ENCODE measurements at regions not wholly inside any gene's neighbourhood (a gene's known extent, or its start where the extent isn't known, plus 50 kb on each side); places are given as distances from the start of the nearest gene placed in this dataset.
A peak's percentile ranks its signal among the peaks of the same experiment; 100 is the strongest.

DNA sequence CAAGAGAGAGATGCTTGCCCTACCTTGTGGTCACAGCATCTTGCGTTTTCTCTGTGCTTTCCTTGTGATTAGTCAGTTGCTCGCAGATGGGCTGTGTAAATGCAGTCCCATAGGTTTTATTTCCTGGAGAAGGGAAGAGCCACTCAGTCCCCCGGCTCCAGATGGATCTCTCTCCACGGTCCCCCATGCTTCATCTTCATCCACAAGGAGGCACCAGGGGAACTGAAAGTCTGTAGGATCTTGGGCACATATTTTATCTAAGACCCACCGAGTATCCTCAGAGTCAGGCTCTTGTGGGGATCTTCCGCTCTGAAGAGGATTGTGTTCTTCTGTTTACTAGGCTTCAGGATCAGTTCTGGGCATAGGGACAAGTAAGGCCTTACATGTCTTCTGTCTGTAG lies 66.8 kb upstream of the E2F8 start:
- Histone ChIP-seq H3K27me3 (replicated peaks in 1 of 4; ENCODE audit: control insufficient read depth in 3 of 4, extremely low read depth in 1 of 4, insufficient read depth in 3 of 4, low read length in 3 of 4) (no peaks in the 10 kb centered on the region), H4K20me1 (replicated peaks in 1 of 2; ENCODE audit: control insufficient read depth in 1 of 2, insufficient read depth in 2 of 2, low read length in 2 of 2) (peaks cover 0 to 2% of the 10 kb centered on the region in 2 experiments), H4K91ac (replicated peaks; ENCODE audit: insufficient read length, low read length) (no peak overlapping the region), H3K23ac (ENCODE audit: insufficient read length) (no peak overlapping the region), H3K14ac (ENCODE audit: insufficient read length) (no peak overlapping the region), H3K27ac (ENCODE audit: low read depth, low read length) (no peak overlapping the region), H3K23me2 (ENCODE audit: low read depth, low read length) (no peaks in the 10 kb centered on the region), H2AFZ (ENCODE audit: low read length) (peak overlapping the region; percentile 33; the same call in 1 of the 2 replicates), H3K9ac (replicated peaks in 1 of 4; ENCODE audit: extremely low read depth in 1 of 4, low read depth in 3 of 4, low read length in 3 of 4) (no peak overlapping the region), H3K18ac (ENCODE audit: extremely low read depth, low read length) (no peak overlapping the region), H2BK12ac (ENCODE audit: low read depth, low read length) (no peak overlapping the region), H4K5ac (ENCODE audit: insufficient read length, low read depth, low read length) (no peak overlapping the region), H2AK5ac (ENCODE audit: low read depth, low read length) (no peak overlapping the region), H2BK20ac (ENCODE audit: low read length) (no peak overlapping the region), H3K79me2 (ENCODE audit: control insufficient read depth in 1 of 2, insufficient read depth in 2 of 2, low read length in 2 of 2) (no peaks in the 10 kb centered on the region), H2BK15ac (ENCODE audit: low read length) (no peak overlapping the region), H2BK120ac (replicated peaks; ENCODE audit: low read depth, low read length) (no peak overlapping the region), H4K8ac (ENCODE audit: extremely low read depth, insufficient read depth, low read length) (no peak overlapping the region), H3K56ac (replicated peaks; ENCODE audit: insufficient read length, low read depth, low read length) (no peak overlapping the region), H3K9me3 (ENCODE audit: insufficient read depth in 2 of 2, low read depth in 1 of 2, low read length in 1 of 2) (no peaks in the 10 kb centered on the region), H3K36me3 (ENCODE audit: control insufficient read depth in 2 of 4, insufficient read depth in 4 of 4, low read length in 3 of 4) (no peaks in the 10 kb centered on the region), H3K4ac (replicated peaks; ENCODE audit: insufficient read length, low read depth, low read length) (no peak overlapping the region), H3K4me2 (ENCODE audit: insufficient read depth in 1 of 2, low read depth in 2 of 2, low read length in 2 of 2) (no peak overlapping the region), H3K79me1 (ENCODE audit: low read depth, low read length) (no peaks in the 10 kb centered on the region), H2BK5ac (ENCODE audit: low read depth, low read length) (no peak overlapping the region), H3K4me3 (ENCODE audit: extremely low read depth in 1 of 4, insufficient read depth in 2 of 4, low read depth in 3 of 4, low read length in 4 of 4) (no peak overlapping the region), H3K4me1 (replicated peaks in 1 of 4; ENCODE audit: control insufficient read depth in 3 of 4, insufficient read depth in 4 of 4, low read length in 3 of 4) (peaks cover 0 to 3% (median 0%) of the 10 kb centered on the region in 4 experiments; a peak in 1 of 7 replicates)
- ChIA-PET POLR2A (ENCODE audit: partially characterized antibody) (no interaction called here), CTCF (ENCODE audit: partially characterized antibody) (interaction anchor here (0.7 to 1.7 kb wide), 11 partner anchors 19 to 242 kb away, joined by 3 to 5 read pairs (median 4); no protein-coding TSS in a partner anchor)
- no peak for FAIRE-seq
- DNase-seq (ENCODE audit: low read depth in 1 of 2, low spot score in 2 of 2), result no peak
- 43% methylated on average over 6 of the region's 6 CpGs; no CpG with 5 or more reads in 1 of the 2 experiments for WGBS, 2 experiments (ENCODE audit: extremely low coverage in 1 of 2, insufficient coverage in 1 of 2, insufficient read length in 1 of 2, insufficient replicate concordance in 2 of 2, low coverage in 1 of 2, low lambda C conversion rate in 2 of 2, missing lambda C conversion rate in 1 of 2)
- TF ChIP-seq SP2 (IDR thresholded peaks at IDR 0.05; ENCODE audit: low read length) (no peak), RAD21 (IDR thresholded peaks at IDR 0.05 in 1 of 2, conservative IDR thresholded peaks at IDR 0.05 in 1 of 2; ENCODE audit: low read depth in 2 of 2, low read length in 2 of 2) (peak; percentile 31 to 57; a peak in 3 of 4 replicates)
- TF ChIP-seq, protein P1, sequence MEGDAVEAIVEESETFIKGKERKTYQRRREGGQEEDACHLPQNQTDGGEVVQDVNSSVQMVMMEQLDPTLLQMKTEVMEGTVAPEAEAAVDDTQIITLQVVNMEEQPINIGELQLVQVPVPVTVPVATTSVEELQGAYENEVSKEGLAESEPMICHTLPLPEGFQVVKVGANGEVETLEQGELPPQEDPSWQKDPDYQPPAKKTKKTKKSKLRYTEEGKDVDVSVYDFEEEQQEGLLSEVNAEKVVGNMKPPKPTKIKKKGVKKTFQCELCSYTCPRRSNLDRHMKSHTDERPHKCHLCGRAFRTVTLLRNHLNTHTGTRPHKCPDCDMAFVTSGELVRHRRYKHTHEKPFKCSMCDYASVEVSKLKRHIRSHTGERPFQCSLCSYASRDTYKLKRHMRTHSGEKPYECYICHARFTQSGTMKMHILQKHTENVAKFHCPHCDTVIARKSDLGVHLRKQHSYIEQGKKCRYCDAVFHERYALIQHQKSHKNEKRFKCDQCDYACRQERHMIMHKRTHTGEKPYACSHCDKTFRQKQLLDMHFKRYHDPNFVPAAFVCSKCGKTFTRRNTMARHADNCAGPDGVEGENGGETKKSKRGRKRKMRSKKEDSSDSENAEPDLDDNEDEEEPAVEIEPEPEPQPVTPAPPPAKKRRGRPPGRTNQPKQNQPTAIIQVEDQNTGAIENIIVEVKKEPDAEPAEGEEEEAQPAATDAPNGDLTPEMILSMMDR (IDR thresholded peaks at IDR 0.05; ENCODE audit: control extremely low read depth in 1 of 3, insufficient read depth in 1 of 3, low read depth in 1 of 3, low read length in 3 of 3), result peak in 2 of 3 experiments; percentile 26 to 36; a peak in 2 of 4 replicates
- TF ChIP-seq, protein P2, sequence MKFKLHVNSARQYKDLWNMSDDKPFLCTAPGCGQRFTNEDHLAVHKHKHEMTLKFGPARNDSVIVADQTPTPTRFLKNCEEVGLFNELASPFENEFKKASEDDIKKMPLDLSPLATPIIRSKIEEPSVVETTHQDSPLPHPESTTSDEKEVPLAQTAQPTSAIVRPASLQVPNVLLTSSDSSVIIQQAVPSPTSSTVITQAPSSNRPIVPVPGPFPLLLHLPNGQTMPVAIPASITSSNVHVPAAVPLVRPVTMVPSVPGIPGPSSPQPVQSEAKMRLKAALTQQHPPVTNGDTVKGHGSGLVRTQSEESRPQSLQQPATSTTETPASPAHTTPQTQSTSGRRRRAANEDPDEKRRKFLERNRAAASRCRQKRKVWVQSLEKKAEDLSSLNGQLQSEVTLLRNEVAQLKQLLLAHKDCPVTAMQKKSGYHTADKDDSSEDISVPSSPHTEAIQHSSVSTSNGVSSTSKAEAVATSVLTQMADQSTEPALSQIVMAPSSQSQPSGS (IDR thresholded peaks at IDR 0.05; ENCODE audit: low read length), result no peak
